Keratinocyte (primary cell): ENCODE measurements at regions not wholly inside any gene's neighbourhood (a gene's known extent, or its start where the extent isn't known, plus 50 kb on each side); places are given as distances from the start of the nearest gene placed in this dataset.

Source experiments
- DNase-seq: peaks from one replicate; pipeline ENCODE4 v3.0.0-alpha.2; 2011; ENCODE audit warnings: low read depth, missing footprints, low spot score
- FAIRE-seq: peaks from 2 replicates; lab custom pipeline; 2011; peaks lifted over from hg19 to GRCh38; lab: Jason Lieb, UNC
- H2AFZ ChIP-seq: 2 replicates; pipeline ENCODE4 v1.6.0; 2012; ENCODE audit warnings: low read length, control low read depth, inconsistent platforms; ENCODE audit not compliant: control insufficient read depth
- H3K27ac ChIP-seq: 2 replicates; pipeline ENCODE4 v1.5.1; 2011; ENCODE audit warnings: low read length; ENCODE audit not compliant: control insufficient read depth, insufficient read depth
- H3K27me3 ChIP-seq: 3 replicates; pipeline ENCODE4 v1.6.0; 2011; ENCODE audit warnings: low read length; ENCODE audit not compliant: control insufficient read depth, insufficient read depth; ENCODE audit errors: extremely low read depth
- H3K36me3 ChIP-seq, 2 experiments: 2 replicates in 1 of 2; 3 replicates in 1 of 2; pipeline ENCODE4 v1.5.1; 2011; ENCODE audit warnings: low read length in 2 of 2, mild to moderate bottlenecking in 1 of 2; ENCODE audit not compliant: control insufficient read depth in 2 of 2, insufficient read depth in 2 of 2; ENCODE audit errors: extremely low read depth in 1 of 2
- H3K4me1 ChIP-seq: 3 replicates; pipeline ENCODE4 v1.5.1; 2011; ENCODE audit warnings: low read length; ENCODE audit not compliant: control insufficient read depth, insufficient read depth; ENCODE audit errors: extremely low read depth
- H3K4me2 ChIP-seq: 3 replicates; pipeline ENCODE4 v1.6.0; 2011; ENCODE audit warnings: low read depth, low read length; ENCODE audit not compliant: control insufficient read depth, insufficient read depth; ENCODE audit errors: extremely low read depth
- H3K4me3 ChIP-seq, 3 experiments: fragments of 200-600 bp in 1 of 3; sonication (generic) in 1 of 3; 2 replicates in 2 of 3; 3 replicates in 1 of 3; pipeline ENCODE4 v1.5.1; 2011 to 2016; ENCODE audit warnings: low read length in 3 of 3, mild to moderate bottlenecking in 3 of 3, control low read depth in 2 of 3, inconsistent platforms in 1 of 3, low read depth in 1 of 3, mixed read lengths in 1 of 3, mixed run types in 1 of 3, moderate library complexity in 1 of 3; ENCODE audit not compliant: control insufficient read depth in 2 of 3, insufficient read depth in 2 of 3; ENCODE audit errors: extremely low read depth in 1 of 3
- H3K79me2 ChIP-seq: 2 replicates; pipeline ENCODE4 v1.6.0; 2012; ENCODE audit warnings: low read length; ENCODE audit not compliant: control insufficient read depth, insufficient read depth
- H3K9ac ChIP-seq: 3 replicates; pipeline ENCODE4 v1.6.0; 2011; ENCODE audit warnings: low read length; ENCODE audit not compliant: control insufficient read depth, insufficient read depth; ENCODE audit errors: extremely low read depth
- H3K9me1 ChIP-seq: 3 replicates; pipeline ENCODE4 v1.6.0; 2011; ENCODE audit warnings: low read length; ENCODE audit not compliant: control insufficient read depth, insufficient read depth; ENCODE audit errors: extremely low read depth
- H3K9me3 ChIP-seq: 2 replicates; pipeline ENCODE4 v1.5.1; 2012; ENCODE audit warnings: low read depth, low read length; ENCODE audit not compliant: control insufficient read depth
- H4K20me1 ChIP-seq: 3 replicates; pipeline ENCODE4 v1.6.0; 2011; ENCODE audit warnings: low read length; ENCODE audit not compliant: control insufficient read depth, insufficient read depth; ENCODE audit errors: extremely low read depth
- EZH2 ChIP-seq: IDR thresholded peaks from one replicate; pipeline ENCODE4 v1.6.1; 2012; ENCODE audit warnings: inconsistent platforms, mild to moderate bottlenecking, low read length, moderate library complexity
- dilution Hi-C: fragments of 300-500 bp; cut with MboI; formaldehyde crosslinking; loops from one replicate; pipeline ENCODE4 v1.7.0; 2020; ENCODE audit warnings: low sequenced_read_pairs; ENCODE audit not compliant: extremely low pct_ligation_motif_present
- TF ChIP-seq, protein P1 (sequence below), 3 experiments: IDR thresholded peaks in 1 of 3; conservative IDR thresholded peaks in 1 of 3; optimal IDR thresholded peaks in 1 of 3; 2 replicates in 2 of 3; 3 replicates in 1 of 3; pipeline versions ENCODE3 to v1.5.1; 2011; ENCODE audit warnings: low read length in 3 of 3, mild to moderate bottlenecking in 3 of 3, moderate library complexity in 2 of 3, control low read depth in 1 of 3, inconsistent platforms in 1 of 3; ENCODE audit not compliant: insufficient read depth in 2 of 3; ENCODE audit errors: extremely low read depth in 1 of 3

DNA sequence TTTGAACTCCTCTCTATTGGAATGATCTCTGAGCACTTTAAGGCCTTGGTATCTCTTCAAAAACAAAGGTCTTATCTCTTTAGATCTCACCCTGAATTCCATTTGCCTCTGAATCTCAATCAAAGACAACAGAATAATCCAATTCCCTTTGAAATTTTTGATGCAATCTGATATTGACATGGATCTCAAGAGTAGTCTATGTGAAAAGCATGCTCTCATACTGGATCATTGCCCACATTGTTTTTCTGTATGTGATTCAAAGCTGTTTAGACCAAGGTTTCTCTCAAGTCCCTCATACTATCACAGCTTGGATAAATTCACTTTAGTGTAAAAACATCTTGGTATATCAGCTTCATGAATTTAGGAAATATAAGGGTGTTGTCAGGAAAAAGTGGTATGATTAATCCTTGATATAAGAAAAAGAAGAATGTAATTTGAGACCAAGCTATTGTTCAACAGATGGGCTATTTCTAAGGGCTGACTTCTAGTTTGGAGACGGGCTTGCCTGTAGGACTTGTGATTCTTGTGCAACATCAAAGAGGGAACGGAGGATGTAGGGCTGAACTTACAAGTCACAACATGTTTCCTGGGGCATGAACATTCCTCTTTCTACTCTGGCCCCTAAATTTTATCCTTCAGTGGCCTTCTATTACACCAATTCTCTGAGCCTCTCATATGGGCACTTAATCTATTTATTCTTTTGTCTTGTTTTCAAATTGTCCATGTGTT, 77.9 kb upstream of the CITED2 start:
- dilution Hi-C loops: no loop called here
- Histone ChIP-seq H3K36me3 (no peaks in the 10 kb centered on the region), H3K9me3 (no peaks in the 10 kb centered on the region), H3K4me1 (peaks cover 10% of the 10 kb centered on the region), H3K4me2 (peak overlapping the region; percentile 49), H3K27ac (no peak overlapping the region), H4K20me1 (no peaks in the 10 kb centered on the region), H3K27me3 (no peaks in the 10 kb centered on the region), H3K9ac (no peak overlapping the region), H3K9me1 (no peaks in the 10 kb centered on the region), H3K79me2 (no peaks in the 10 kb centered on the region), H3K4me3 (no peak overlapping the region), H2AFZ (peak overlapping the region; percentile 38)
- DNase-seq (peak; percentile 63), FAIRE-seq (peak; percentile 98)
- TF ChIP-seq, protein P1, sequence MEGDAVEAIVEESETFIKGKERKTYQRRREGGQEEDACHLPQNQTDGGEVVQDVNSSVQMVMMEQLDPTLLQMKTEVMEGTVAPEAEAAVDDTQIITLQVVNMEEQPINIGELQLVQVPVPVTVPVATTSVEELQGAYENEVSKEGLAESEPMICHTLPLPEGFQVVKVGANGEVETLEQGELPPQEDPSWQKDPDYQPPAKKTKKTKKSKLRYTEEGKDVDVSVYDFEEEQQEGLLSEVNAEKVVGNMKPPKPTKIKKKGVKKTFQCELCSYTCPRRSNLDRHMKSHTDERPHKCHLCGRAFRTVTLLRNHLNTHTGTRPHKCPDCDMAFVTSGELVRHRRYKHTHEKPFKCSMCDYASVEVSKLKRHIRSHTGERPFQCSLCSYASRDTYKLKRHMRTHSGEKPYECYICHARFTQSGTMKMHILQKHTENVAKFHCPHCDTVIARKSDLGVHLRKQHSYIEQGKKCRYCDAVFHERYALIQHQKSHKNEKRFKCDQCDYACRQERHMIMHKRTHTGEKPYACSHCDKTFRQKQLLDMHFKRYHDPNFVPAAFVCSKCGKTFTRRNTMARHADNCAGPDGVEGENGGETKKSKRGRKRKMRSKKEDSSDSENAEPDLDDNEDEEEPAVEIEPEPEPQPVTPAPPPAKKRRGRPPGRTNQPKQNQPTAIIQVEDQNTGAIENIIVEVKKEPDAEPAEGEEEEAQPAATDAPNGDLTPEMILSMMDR (optimal IDR thresholded peaks at IDR 0.05 in 1 of 3, IDR thresholded peaks at IDR 0.05 in 1 of 3, conservative IDR thresholded peaks at IDR 0.05 in 1 of 3; ENCODE audit: extremely low read depth in 1 of 3, insufficient read depth in 2 of 3, low read length in 3 of 3): no peak
- no peak for TF ChIP-seq EZH2

DNA sequence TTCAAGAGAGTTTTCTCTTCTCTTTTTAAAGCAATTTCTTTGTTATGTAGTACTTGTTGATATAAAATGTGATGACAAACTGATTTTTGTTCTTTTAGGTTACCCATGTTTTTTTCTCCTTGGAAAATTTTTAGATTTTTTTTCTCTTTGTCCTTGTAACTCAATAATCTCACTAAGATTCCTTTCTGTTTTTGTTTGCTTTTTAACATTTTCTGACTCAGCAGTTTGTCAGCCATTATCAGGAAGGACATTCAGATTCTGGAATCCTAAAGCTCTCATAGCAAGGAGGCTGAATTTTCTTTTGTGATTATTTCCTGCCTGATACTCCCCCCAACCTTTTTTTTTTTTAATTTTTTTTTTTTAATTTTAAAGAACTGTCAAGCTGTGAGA, 75.2 kb upstream of the CITED2 start:
- FAIRE-seq: no peak
- TF ChIP-seq, protein P1 (optimal IDR thresholded peaks at IDR 0.05 in 1 of 3, IDR thresholded peaks at IDR 0.05 in 1 of 3, conservative IDR thresholded peaks at IDR 0.05 in 1 of 3; ENCODE audit: extremely low read depth in 1 of 3, insufficient read depth in 2 of 3, low read length in 3 of 3): no peak
- TF ChIP-seq EZH2: no peak
- Histone ChIP-seq H3K9me3 (no peaks in the 10 kb centered on the region), H3K9ac (no peak overlapping the region), H4K20me1 (no peaks in the 10 kb centered on the region), H3K4me3 (no peak overlapping the region), H2AFZ (no peak overlapping the region), H3K4me1 (peaks cover 10% of the 10 kb centered on the region), H3K36me3 (no peaks in the 10 kb centered on the region), H3K4me2 (no peak overlapping the region), H3K27ac (no peak overlapping the region), H3K9me1 (no peaks in the 10 kb centered on the region), H3K79me2 (no peaks in the 10 kb centered on the region), H3K27me3 (no peaks in the 10 kb centered on the region)
- DNase-seq: no peak
- dilution Hi-C loops: no loop called here
